NCI-H2107 treated with DMSO at 0.1 percent for 48 hours (cell line): ENCODE measurements at regions not wholly inside any gene's neighbourhood (a gene's known extent, or its start where the extent isn't known, plus 50 kb on each side); places are given as distances from the start of the nearest gene placed in this dataset.
A peak's percentile ranks its signal among the peaks of the same experiment; 100 is the strongest.

Experiments
- DNase-seq: peaks from one replicate; lab custom pipeline; 2025; ENCODE audit not compliant: unreplicated experiment; lab: John Stamatoyannopoulos, UW

DNA sequence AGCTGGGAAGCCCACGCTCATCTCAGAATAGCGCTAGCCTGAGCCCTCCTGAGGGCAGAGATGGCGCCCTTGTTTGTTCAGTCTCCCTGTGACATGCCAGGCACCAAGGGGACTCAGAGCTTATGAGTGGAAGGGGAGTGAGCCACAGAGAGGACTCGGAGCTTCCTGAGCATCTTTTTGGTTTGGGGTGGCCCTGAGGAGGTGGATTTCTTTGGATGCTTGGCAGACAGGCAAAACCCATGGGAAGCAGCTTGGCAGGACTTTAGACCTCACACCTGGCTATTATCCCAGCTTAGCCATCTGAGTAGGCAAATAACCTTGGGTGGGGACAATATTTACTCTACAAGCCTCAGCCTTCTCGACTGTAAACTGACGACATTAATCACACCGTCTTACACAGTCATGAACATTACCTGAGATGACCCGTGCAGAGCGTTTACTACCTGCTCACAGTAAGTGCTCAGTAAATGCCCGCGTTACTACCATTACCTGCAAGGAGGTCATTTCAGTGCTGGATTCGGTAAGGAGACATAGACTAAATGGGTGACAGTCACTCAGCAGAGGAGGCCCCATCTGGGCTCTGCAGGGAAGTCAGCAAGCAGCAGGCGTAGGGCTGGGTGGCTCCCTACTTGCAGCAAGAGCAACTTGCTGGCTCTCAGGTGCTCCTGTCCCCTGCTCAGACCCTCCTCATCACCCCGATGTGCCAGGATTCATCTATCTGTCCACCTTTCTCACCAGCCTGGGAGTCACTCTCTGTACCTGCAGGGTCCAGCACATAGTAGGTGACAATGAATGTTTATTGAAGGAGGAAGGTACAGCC lies 54.9 kb downstream of the KLHDC7A start:
- no peak for DNase-seq

DNA sequence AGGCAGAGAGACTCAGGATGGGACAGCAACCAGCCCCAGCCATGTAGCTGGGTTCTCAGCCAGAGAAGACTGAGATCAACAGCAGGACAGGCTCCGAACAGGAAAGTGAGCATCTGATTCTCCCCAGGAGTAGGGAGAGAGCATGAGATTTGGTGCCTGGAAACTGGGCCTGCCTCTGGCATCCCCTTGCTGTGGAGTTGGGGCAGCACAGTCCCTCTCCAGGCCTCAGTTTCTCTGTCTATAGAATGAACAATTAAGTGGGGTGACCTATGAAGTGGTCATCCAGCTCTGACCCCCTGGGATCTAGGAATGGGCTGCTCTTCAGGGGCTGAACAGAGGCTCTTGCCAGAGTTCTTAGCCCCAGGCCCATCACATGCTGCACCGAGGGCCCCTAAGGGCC lies 55.6 kb downstream of the KLHDC7A start:
- DNase-seq, result no peak

DNA sequence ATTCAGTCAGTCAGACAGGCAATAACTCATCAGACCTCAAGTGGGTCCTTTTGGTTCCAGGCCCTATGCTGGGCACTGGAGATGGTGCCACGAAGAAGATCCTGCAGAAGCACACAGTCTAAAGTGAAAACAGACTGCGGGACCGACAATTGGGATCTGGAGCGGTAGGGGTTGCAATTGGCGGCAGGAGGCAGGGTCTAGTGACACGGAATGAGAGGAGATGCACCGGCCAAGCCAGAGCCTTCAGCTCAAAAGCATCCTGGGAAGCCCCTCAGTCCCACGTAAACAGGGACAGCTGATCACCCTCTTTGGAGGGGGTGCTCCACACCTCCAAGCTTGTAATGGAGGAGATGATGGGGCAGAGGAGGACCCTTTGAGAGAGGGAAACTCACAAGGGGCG lies 56.2 kb downstream of the KLHDC7A start:
- DNase-seq, result no peak

DNA sequence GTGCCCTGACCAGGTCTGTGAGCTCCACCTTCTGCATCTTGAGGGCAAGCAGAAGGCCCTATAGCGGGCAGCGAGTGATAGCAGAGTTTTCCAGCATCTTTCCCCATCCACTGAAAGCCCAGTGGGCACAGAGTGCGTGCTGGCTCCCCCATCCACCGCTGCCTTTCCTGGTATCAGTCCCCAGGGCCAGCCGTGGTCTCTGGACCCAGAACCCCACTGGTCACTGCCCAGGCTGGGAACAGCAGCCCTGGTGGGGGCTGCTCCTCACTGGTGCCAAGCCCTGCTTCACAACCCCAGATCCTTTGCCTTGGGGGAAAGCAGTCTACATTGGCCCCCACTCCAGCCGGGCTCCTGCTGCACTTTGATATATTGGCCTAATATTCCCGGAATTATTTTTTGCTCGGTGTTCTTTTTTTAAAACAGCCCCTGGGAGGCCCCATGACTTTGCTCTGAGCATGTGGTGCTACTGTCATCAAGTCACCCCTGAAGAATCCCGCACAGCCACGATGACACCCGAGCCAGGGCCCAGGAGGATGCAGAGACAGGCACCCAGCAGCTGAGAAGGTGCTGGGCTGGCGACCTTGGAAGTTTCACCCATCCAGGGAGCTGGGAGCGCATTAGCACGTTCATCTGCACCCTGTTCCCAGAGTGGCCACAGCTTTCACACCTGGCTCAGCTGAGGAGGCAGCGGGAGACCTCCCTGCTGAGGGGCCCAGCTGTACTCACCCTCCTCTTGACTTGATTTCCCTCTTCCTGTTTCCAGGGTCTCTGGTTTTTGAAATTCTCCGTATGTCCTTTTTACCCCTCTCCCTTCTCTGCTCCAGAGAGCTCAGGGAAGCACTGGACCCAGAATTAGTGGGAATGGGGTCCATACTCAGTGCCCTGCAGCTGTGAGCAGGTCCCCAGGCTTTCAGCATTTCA lies 56.9 kb downstream of the KLHDC7A start:
- no peak for DNase-seq

DNA sequence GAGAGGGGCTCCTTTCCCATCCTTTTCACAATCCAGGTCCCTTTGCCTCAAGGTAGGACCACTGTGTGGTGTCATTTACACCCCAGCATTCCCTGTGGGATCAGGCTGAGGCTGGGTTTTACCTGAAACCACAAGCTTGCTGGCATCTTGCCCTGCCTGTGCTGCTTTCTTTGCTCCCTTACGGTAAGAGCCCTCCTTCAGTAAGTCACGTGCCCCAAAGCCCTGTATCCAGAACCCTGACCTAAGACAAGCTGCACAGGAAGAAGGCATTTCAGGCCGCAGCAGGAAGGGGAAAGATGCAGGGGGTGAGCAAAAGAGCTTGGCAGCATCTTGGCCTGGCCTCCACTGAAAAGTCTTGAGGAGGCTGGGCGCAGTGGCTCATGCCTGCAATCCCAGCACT lies 58.4 kb downstream of the KLHDC7A start:
- DNase-seq, result peak; percentile 27

DNA sequence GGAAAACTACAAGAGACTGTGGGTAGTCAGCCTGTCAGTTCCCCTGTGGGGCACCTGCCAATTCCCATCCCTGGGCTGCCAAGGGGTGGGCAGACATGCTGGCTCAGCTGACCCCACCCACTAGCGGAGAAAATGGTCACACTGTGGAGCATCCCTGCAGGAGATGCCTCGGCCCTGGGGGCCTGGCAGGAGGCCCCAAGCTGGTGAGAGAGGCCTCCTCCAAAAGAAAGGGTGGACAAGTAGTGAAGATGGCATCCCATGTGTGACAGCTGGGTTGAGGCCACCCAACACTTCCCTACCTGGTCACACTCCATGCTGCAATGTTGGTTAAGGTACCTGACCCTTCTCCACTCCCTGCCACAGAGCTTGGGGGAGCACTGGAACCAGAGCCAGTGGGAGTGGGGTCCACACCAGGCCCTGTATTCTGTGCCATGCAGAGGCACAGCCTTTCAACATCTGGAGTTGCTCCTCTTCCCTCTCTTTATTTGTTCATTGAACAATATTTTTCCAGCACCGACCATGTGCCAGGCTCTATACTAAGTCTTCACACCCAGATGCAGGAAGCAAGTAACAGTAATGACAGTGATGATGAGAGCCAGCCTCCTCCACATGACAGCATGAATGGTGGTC lies 59.5 kb downstream of the KLHDC7A start:
- no peak for DNase-seq

DNA sequence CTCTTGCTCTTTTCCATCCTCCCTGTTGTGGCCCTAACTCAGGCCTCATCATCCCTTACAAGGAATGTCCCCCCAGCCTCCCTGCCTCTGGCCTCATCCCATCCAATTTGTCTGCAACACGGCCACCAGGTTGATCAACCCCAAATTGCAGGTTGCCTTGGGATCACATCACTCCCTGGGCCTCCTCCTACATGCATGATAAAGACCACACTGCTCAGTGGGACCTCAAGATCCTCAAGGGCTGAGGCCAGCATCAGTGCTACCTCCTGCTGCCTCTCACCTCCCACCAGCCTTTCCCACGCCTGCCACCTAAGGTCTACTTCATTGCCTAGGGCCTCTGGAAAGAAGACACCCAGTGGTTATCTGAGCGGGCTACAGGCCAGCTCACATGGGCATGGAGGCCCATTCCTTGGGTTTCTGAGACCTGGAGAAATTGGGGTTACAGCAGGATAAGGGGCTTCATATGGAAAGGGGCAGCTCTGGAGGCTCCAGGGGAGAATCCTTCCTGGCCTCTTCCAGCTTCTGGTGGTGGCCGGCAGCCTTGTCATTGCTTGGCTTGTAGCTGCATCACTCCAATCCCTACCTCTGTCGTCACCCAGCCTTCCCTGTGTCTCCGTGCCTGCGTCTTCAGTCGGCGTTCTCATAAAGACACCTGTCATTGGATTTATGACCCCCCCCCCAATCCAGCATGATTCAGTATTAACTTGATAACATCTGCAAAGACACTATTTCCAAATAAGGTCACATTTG lies 60.5 kb downstream of the KLHDC7A start:
- DNase-seq, result no peak

DNA sequence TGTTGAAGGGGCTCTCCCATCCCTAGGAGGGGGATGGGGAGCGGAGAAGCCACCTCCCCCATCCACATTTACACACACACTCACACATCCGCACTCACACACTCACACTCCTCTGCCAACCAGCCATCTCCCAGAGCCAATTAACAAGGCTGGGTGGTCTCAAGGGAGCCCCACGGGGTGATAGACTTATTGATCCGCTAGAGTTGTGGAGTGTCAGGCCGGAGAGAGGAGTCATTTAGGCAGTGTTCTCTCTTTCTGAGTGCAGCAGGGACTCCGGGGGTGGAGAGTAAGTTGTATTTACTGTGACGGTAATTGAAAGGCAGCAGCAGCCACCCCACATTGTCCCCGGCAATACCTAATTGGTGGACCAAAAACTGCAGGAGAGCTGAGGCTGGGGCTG lies 61.6 kb downstream of the KLHDC7A start:
- no peak for DNase-seq

DNA sequence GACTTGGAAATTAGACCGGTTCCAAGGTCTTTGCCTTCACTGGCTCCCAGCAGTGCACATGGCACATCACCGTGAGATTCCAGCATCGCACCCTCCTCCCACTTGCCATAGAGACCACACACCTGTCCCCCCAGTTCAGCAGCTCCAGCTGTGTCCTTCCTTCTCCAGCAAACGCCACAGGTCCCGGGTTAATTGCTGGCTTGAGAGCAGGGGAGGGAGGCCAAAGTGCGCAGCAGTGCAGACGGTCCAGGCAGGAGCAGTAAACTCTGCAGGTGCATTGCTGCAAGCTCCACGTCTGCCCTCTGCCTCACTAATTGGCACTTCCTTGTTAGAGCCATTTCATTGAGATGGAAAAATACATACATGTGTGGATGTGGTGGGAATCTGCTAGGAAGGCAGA lies 65.3 kb downstream of the KLHDC7A start:
- DNase-seq, result no peak

DNA sequence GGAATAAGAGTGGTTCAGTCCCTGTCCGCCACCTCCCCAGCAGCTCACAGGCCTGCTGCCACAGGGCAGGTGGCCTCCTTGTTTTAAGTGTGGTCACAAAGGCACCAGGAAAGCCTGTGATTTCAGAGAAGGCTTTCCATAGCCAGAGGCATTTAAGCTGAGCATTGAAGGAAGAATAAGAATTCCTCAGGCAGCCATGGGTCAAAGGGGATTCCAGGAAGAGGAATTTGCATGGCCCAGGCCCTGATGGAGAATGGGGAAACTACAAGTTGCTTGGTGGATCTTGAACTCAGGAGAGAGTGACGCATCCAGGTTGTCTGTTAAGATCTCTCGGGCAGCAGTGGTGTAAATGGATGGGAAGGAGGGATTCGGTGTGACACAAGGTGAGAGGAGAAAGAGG lies 66.7 kb downstream of the KLHDC7A start:
- no peak for DNase-seq

DNA sequence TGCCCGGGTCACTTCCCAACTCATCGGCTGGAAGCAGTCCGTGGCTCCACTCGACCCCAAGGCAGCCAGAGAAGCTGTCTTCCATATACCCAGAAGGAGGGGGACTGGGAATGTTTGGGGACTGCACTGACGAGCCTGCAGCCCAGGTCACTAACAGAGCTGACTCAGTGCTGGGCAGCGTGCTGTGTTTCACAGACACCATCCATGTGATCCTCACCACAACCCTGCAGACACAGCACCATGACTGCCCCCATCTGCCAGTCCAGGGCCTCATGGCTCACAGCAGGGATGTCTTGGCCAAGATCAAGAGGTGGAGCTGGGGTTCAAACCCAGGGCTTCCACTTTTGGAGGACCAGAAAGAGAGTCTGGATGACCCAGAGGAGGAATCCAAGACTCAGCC lies 67.9 kb downstream of the KLHDC7A start:
- DNase-seq, result no peak

DNA sequence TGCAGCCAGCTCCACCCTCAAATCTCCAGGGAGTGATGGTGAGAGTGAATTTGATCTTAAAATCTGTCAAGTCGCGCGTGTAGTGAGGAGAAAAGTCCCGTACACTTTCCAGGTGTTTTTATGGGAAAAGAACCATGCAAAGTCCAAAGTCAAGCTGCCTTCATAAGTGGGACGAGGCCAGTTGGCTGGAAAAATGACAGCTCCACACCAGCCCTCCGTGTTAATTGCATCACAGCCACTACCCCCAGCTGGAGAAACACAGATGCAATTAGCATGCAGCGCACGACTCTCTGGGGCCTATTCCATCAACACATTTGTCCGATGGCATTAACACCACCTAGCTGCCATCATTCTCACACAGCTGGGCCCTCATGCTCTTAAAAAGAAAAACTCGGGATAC lies 68.4 kb downstream of the KLHDC7A start:
- no peak for DNase-seq

DNA sequence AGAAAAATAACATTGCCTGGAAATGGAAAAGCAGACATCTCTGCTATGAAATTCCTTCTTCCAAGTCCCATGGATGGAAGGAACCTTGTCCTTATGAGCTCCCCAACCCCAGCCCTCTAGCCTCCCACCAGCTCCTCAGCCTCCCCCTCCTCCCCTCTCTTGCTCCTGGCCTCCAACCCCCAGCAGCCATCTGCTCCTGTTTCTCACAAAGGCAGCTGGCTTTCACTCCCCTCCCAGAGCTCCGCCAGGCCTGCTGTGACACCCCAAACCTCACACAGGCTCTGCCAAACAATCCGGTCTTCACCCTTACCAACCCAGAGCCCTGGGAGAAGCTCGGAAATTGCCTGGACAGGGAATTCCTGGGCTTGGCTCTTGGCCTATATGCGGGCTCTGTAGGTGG lies 69.2 kb downstream of the KLHDC7A start:
- DNase-seq, result no peak

DNA sequence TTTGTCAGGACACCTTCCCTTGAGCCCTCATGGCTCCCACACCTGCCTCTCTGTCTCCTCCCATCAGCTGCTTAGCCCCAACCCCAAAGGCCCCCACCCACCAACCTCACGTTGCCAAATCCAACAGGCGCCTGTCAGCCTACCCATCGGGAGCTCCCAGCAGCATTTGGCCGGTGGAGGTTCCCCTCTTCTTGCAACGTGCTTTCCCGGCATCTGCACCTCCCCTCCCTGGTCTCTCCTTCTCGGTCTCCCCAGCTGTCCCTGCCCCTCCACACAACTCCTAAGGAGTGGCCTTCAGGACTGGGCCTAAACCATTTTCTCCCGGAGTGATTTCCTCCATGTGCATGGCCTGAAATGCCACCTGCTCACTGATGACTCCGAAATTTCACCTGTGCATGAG lies 71.9 kb downstream of the KLHDC7A start:
- no peak for DNase-seq

DNA sequence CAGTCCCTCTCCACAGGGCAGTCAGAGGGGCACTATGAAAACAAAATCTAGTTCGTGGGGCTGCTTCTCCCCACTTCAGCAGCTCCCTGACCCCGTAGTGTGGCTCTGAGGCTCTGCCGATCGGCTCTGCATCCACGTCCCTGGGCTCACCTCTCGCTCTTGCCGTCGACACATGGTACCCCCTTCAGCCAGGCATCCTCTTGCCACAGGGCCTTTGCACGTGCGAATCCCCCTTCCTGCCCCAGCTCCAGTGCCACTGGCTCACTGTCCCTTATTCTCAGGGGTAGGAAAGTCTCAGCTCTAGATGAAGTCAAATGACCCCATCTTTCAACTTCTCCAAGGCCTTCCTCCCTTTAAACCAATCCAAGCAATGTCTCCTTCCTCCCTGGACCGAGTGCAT lies 72.7 kb downstream of the KLHDC7A start:
- DNase-seq, result no peak

DNA sequence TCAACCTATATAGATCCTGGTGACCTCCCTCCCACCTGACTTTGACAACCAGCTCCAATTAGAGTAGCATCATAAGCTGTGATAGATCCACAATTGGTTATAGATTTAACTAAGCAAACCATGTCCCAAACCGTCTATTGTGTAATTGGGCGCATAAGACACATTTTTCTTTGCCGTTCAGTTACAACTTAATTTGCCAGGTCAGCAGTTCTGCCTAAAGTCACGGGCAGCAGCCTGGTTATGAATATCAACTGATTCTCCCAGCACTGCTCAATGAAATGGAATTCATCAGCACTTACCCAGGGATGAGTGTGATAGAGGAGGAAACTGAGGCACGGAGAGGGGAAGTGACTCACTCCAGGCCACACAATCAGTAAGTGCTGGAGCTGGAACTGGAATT lies 73.4 kb downstream of the KLHDC7A start:
- DNase-seq, result no peak

DNA sequence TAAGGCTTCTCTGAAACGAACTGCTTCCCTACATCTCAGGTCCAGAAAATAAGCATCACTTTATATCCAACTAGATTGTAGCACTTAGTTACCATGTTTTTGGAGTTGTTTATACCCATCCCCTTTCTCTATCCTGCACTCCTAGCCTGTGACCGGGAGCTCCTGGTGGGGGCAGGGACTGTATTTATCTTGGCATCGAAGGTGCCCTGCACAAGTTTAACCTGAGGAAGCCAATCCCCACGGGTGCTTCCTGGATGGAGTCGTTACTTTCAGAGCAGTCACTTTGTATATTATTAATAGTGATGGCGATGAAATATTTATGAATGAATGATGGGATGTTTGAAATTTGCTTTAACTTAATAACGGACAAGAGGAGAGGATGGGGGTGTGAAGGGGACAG lies 73.9 kb downstream of the KLHDC7A start:
- DNase-seq, result no peak

DNA sequence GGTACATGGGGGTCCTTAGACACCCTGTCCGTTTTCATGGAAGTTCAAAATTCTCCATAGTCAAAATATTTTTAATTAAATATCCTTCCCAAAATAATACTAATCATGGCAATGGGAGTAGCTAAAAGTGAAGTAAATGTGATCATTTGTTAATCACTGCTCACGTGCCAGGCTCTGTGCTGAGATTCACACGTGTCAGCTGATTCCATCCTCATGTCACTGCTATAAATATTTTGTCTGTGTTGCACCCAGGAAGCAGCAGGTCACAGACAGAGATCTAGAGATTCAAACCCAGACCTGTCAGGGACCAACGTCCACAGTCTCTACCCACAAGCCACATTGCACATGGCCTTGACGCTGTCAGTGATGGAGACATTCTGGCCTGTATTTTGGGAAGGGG lies 74.3 kb downstream of the KLHDC7A start:
- no peak for DNase-seq

DNA sequence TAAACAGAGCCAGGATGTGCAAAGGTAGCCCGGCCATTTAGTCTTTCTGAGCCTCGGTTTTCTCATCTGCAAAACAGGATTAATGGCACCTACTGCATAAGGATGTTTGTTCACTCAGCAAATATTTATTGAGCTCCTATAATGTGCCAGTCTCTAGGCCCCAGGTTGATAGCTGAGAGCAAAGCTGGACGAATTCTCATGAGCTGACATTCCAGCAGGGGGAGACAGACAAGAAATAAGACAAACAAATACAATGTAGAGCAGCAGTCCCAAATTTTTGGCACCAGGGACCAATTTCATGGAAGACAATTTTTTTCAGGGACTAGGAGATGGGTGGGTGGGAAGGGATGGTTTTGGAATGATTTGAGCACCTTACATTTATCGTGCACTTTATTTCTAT lies 74.3 kb upstream of the PAX7 start:
- no peak for DNase-seq

DNA sequence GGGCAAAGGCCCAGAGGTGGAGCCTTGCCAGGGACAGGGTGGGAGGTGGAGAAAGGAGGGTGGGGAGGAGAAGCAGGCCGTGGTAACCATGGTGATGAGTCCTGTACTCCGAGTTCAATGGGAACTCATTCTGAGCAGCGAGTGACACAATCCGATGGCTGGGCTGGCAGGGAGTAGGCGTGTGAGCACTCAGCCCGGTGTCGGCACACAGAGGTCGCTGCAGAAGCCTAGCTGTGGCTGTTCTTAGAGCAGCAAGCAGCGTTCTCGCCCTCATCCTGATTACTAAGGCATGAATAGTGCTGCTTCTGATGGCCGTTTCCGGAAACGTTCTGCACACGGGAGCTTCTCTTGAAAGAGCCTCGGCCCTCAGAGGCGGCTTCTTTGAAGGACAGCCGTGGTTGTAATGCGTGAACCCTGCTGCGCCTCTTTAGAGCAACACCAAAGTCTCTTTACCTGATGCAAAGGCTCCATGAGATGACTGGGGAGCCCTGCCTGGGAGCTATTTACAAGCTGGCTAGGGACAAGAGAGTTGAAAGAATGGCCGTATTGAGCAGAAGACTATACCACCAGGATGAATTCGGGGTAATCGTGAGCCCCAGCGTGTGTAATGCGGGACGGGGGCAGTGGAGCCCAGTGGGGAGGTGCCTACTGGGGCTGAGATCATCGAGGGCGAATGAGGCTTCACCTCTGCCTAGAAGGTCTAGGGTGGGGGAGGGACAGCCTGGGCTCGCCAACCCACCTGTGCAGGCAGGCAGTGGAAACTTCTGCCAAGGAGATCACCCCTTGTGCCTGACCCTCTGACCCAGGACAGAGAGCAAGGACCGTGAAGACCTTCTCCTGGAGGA lies 72.8 kb upstream of the PAX7 start:
- no peak for DNase-seq
